ENCODE measurements at regions not wholly inside any gene's neighbourhood (a gene's known extent, or its start where the extent isn't known, plus 50 kb on each side); places are given as distances from the start of the nearest gene placed in this dataset.

DNA sequence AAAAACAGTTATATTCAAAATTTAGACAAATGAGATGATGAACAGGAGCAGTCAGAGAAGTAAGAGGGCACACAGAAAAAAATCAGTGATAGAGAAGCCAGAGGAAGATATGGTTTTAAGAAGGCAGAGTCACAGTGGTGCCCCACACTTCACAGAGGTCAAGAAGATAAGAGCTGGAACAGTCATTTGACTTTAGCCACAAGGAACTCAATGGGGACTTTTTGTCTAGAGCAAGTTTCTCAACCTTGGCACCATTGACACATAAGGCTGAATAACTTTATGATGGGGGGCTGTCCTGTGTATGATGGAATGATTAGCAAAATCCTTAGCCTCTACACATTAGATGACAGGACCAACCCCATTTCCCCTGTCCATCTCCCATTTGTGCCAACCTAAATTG, 172.8 kb upstream of the PLEKHG7 start:
- TF ChIP-seq GATA2 (IDR thresholded peaks at IDR 0.05; ENCODE audit: low read depth, low read length) (no peak), GATA3 (IDR thresholded peaks at IDR 0.05; ENCODE audit: low read depth, low read length) (no peak)
